ENCODE measurements at regions not wholly inside any gene's neighbourhood (a gene's known extent, or its start where the extent isn't known, plus 50 kb on each side); places are given as distances from the start of the nearest gene placed in this dataset.

- H3K4me1 ChIP-seq: no peaks in the 10 kb centered on the region
- DNase-seq (ENCODE audit: low spot score in 2 of 2): no peak
- no peak overlapping the region for H3K4me3 ChIP-seq
- H3K36me3 ChIP-seq (replicated peaks): no peaks in the 10 kb centered on the region
- H3K27me3 ChIP-seq (ENCODE audit: low read depth): no peaks in the 10 kb centered on the region
- no peaks in the 10 kb centered on the region for H3K9me3 ChIP-seq
- in situ Hi-C loops (cut with MboI; ENCODE audit: low sequenced_read_pairs): no loop called here
These were observed 73.5 kb upstream of the MBNL1 start for GRCh38 chr3:152195206-152195605.

DNA sequence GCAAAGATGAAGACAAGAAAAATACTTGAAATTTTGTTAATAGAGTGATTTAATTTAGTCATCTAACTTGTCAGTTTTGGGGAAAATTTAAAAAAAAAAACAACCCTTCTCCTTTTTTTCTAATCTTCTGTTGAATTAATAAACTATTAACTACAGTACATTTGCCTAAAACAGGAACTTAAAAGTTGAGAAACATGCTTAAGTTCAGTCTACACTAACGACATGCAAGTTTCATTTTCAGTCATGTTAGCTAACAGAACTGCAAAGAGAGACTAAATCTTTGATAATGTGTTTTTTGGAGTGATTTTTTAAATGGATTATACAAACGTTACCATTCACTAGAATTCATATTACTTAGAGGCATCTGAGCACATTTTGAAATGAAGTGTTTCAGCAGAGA is 71.9 kb upstream of the MBNL1 start:
- no peak overlapping the region for H3K4me3 ChIP-seq
- H3K36me3 ChIP-seq (replicated peaks): no peaks in the 10 kb centered on the region
- no peaks in the 10 kb centered on the region for H3K9me3 ChIP-seq
- DNase-seq (ENCODE audit: low spot score in 2 of 2): no peak
- in situ Hi-C loops (cut with MboI; ENCODE audit: low sequenced_read_pairs): no loop called here
- H3K4me1 ChIP-seq: no peaks in the 10 kb centered on the region
- no peaks in the 10 kb centered on the region for H3K27me3 ChIP-seq (ENCODE audit: low read depth)

DNA sequence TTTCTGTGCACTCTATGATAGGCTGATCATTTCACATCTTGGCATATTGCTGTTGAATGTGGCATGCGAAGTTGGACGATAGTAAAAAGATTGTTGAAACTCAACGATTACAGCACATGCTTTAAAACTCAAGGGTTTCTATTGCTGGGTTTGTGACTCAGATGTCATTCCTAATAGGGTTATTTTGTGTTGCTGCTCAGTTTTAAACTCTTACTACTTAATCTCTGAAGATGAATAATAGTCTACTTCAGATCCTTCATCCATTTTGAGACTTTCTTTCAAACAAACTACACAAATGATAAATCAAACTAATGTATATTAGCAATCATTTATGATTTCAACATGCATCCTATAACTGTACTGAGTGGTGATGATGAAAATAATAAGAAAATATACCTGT is 71.3 kb upstream of the MBNL1 start:
- Histone ChIP-seq H3K27me3 (ENCODE audit: low read depth) (no peaks in the 10 kb centered on the region), H3K4me1 (no peaks in the 10 kb centered on the region), H3K36me3 (replicated peaks) (no peaks in the 10 kb centered on the region), H3K9me3 (no peaks in the 10 kb centered on the region), H3K4me3 (no peak overlapping the region)
- no peak for DNase-seq (ENCODE audit: low spot score in 2 of 2)
- in situ Hi-C loops (cut with MboI; ENCODE audit: low sequenced_read_pairs): no loop called here

DNA sequence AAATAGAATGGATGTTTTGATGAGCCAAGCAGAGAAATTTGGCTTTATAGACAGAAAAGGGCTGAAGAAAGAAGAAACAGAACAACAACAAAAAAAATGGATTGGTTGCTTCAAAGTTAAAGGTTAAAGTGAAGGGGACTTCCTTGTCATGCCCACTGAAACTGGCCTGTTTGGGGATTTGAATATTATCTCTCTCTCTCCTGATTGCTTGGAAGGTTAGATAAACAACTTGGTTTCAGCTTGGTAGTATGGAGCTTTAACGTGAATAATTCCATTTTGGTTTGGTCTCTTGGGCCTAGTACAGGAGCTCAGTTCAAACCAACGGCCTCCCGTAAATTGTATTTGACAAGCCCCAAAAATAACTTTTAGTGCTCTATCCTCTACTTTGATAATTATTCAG is 70.8 kb upstream of the MBNL1 start:
- Histone ChIP-seq H3K9me3 (no peaks in the 10 kb centered on the region), H3K4me3 (no peak overlapping the region), H3K4me1 (no peaks in the 10 kb centered on the region), H3K27me3 (ENCODE audit: low read depth) (no peaks in the 10 kb centered on the region), H3K36me3 (replicated peaks) (no peaks in the 10 kb centered on the region)
- in situ Hi-C loops (cut with MboI; ENCODE audit: low sequenced_read_pairs): no loop called here
- DNase-seq (ENCODE audit: low spot score in 2 of 2): no peak

- Histone ChIP-seq H3K27me3 (ENCODE audit: low read depth) (no peaks in the 10 kb centered on the region), H3K4me3 (no peak overlapping the region), H3K4me1 (no peaks in the 10 kb centered on the region), H3K9me3 (no peaks in the 10 kb centered on the region), H3K36me3 (replicated peaks) (no peaks in the 10 kb centered on the region)
- in situ Hi-C loops (cut with MboI; ENCODE audit: low sequenced_read_pairs): no loop called here
- no peak for DNase-seq (ENCODE audit: low spot score in 2 of 2)
These were observed 70.1 kb upstream of the MBNL1 start for GRCh38 chr3:152198665-152199064.

GRCh38 chr3:152199102-152199840 is 69.5 kb upstream of the MBNL1 start:
- no peak for DNase-seq (ENCODE audit: low spot score in 2 of 2)
- H3K27me3 ChIP-seq (ENCODE audit: low read depth): no peaks in the 10 kb centered on the region
- H3K4me1 ChIP-seq: no peaks in the 10 kb centered on the region
- no peak overlapping the region for H3K4me3 ChIP-seq
- no peaks in the 10 kb centered on the region for H3K36me3 ChIP-seq (replicated peaks)
- in situ Hi-C loops (cut with MboI; ENCODE audit: low sequenced_read_pairs): no loop called here
- no peaks in the 10 kb centered on the region for H3K9me3 ChIP-seq

DNA sequence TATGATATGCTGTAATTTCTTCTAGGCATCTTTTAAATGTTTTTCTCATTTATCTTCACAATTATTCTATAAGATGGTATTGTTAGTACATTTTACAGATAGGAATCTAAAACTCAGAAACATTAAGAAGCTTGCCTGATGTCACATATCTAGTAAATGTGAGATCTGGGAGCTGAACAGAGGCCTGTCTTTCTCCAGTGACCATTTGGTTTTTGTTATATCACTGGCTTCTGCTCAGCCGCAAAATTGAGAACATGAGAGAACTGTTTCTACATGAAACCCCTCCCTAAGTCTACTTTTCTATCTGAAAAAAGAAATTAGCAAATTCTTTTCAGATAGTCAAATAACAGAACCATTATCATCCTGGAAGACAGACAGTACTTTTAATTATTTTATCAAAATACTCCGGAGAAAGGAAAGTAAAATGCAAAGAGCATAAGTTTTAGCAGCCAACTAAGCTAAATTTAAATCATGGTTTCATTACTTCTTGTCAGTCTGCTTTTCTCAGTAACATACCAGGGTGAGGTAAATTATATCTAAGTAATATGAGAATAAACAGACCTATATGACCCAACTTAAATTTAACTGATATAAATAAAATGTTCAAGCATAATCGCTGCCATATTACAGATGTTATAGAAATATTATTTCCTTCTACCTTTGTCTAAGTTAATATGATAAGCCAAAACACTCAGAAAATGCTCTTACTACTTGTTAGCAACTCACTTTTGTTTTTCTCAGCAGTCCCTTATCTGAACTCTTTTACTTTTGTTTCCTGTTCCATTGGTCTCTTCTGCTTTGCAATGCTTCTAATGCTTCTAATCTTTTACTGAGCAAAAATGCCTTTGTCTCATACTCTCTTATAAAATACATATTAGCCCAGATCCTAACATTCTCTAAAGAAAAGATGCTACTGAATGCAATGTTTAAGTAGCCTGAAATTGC is 68.0 kb upstream of the MBNL1 start:
- in situ Hi-C loops (cut with MboI; ENCODE audit: low sequenced_read_pairs): no loop called here
- H3K4me1 ChIP-seq: no peaks in the 10 kb centered on the region

GRCh38 chr3:152202976-152203626 is 65.6 kb upstream of the MBNL1 start:
- H3K9me3 ChIP-seq: no peaks in the 10 kb centered on the region
- H3K4me3 ChIP-seq: no peak overlapping the region
- no peaks in the 10 kb centered on the region for H3K27me3 ChIP-seq (ENCODE audit: low read depth)
- in situ Hi-C loops (cut with MboI; ENCODE audit: low sequenced_read_pairs): no loop called here
- DNase-seq (ENCODE audit: low spot score in 2 of 2): no peak
- no peaks in the 10 kb centered on the region for H3K36me3 ChIP-seq (replicated peaks)
- H3K4me1 ChIP-seq: no peaks in the 10 kb centered on the region

More for the DNA sequence above, 68.0 kb upstream of the MBNL1 start:
- Histone ChIP-seq H3K9me3 (no peaks in the 10 kb centered on the region), H3K27me3 (ENCODE audit: low read depth) (no peaks in the 10 kb centered on the region), H3K4me3 (no peak overlapping the region), H3K36me3 (replicated peaks) (no peaks in the 10 kb centered on the region)
- no peak for DNase-seq (ENCODE audit: low spot score in 2 of 2)

- H3K27me3 ChIP-seq (ENCODE audit: low read depth): no peaks in the 10 kb centered on the region
- DNase-seq (ENCODE audit: low spot score in 2 of 2): no peak
- no peak overlapping the region for H3K4me3 ChIP-seq
- no peaks in the 10 kb centered on the region for H3K4me1 ChIP-seq
- in situ Hi-C loops (cut with MboI; ENCODE audit: low sequenced_read_pairs): no loop called here
- no peaks in the 10 kb centered on the region for H3K36me3 ChIP-seq (replicated peaks)
- no peaks in the 10 kb centered on the region for H3K9me3 ChIP-seq
These were observed 65.1 kb upstream of the MBNL1 start for GRCh38 chr3:152203652-152204051.

DNA sequence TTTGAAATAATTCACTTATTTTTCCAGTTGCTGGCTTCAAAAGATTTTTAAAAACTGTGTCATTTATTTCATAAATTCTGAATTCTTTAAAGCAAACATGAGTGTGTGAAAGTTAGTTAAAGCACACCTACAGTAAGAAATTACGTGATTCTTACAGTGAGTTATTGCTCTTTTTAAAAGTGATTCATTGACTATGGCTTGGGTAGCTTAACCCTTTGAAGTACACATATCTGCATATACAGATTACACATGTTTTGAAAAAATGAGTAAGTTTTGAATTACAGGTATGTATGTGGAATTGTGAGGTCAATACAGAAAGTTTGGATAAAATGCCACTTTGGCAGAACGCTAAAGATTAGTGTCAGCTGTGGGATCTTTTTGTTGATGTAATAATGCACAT is 64.5 kb upstream of the MBNL1 start:
- Histone ChIP-seq H3K4me3 (no peak overlapping the region), H3K4me1 (no peaks in the 10 kb centered on the region), H3K9me3 (no peaks in the 10 kb centered on the region), H3K27me3 (ENCODE audit: low read depth) (no peaks in the 10 kb centered on the region), H3K36me3 (replicated peaks) (no peaks in the 10 kb centered on the region)
- no peak for DNase-seq (ENCODE audit: low spot score in 2 of 2)
- in situ Hi-C loops (cut with MboI; ENCODE audit: low sequenced_read_pairs): no loop called here

- H3K27me3 ChIP-seq (ENCODE audit: low read depth): no peaks in the 10 kb centered on the region
- no peaks in the 10 kb centered on the region for H3K36me3 ChIP-seq (replicated peaks)
- no peak overlapping the region for H3K4me3 ChIP-seq
- DNase-seq (ENCODE audit: low spot score in 2 of 2): no peak
- in situ Hi-C loops (cut with MboI; ENCODE audit: low sequenced_read_pairs): no loop called here
- no peaks in the 10 kb centered on the region for H3K9me3 ChIP-seq
- H3K4me1 ChIP-seq: no peaks in the 10 kb centered on the region
These were observed 63.6 kb upstream of the MBNL1 start for GRCh38 chr3:152205097-152205593.

DNA sequence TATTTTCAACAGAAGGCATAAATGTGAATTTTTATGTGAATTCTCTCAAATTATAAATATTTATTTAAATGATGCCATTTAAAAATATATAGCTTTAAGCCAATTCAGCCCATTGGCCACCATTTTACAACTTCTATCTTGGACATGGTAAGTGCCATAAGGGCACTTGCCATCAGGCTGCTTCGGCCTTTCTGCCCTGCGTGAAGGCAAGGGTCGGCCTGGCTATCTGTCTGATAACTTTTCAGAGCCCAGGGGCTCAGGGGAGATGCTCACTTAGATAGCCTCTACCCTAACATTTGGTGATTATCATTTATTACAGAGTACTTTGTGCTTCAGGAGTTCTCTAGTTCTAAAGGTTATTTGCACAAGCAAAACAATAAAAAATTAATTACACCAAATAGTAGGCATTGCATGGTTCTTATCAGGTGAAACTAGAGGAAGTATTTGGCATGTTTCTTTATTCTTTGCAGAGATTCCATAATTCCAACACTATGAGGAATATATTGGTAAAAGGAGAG is 62.4 kb upstream of the MBNL1 start:
- H3K4me3 ChIP-seq: no peak overlapping the region
- H3K9me3 ChIP-seq: no peaks in the 10 kb centered on the region
- no peaks in the 10 kb centered on the region for H3K4me1 ChIP-seq
- in situ Hi-C loops (cut with MboI; ENCODE audit: low sequenced_read_pairs): no loop called here
- H3K27me3 ChIP-seq (ENCODE audit: low read depth): no peaks in the 10 kb centered on the region
- DNase-seq (ENCODE audit: low spot score in 2 of 2): no peak
- H3K36me3 ChIP-seq (replicated peaks): no peaks in the 10 kb centered on the region

GRCh38 chr3:152208439-152208838 is 60.3 kb upstream of the MBNL1 start:
- no peak for DNase-seq (ENCODE audit: low spot score in 2 of 2)
- Histone ChIP-seq H3K27me3 (ENCODE audit: low read depth) (no peaks in the 10 kb centered on the region), H3K4me3 (no peak overlapping the region), H3K36me3 (replicated peaks) (no peaks in the 10 kb centered on the region), H3K4me1 (no peaks in the 10 kb centered on the region), H3K9me3 (no peaks in the 10 kb centered on the region)
- in situ Hi-C loops (cut with MboI; ENCODE audit: low sequenced_read_pairs): no loop called here

Data from HAP-1 (cell line).